SK-N-MC (cell line): ENCODE measurements at regions not wholly inside any gene's neighbourhood (a gene's known extent, or its start where the extent isn't known, plus 50 kb on each side); places are given as distances from the start of the nearest gene placed in this dataset.

Source experiments
- EZH2 ChIP-seq: fragments of 200-600 bp; sonication (generic); IDR thresholded peaks from one replicate; pipeline ENCODE4 v1.6.1; 2017; ENCODE audit warnings: antibody characterized with exemption
- POLR2AphosphoS5 ChIP-seq: IDR thresholded peaks from 2 replicates; pipeline ENCODE4 v1.6.1; 2012; ENCODE audit warnings: mild to moderate bottlenecking, low read depth, low read length, borderline replicate concordance

- no peak for TF ChIP-seq POLR2AphosphoS5
- TF ChIP-seq EZH2, result no peak
These were observed 79.0 kb upstream of the JUN start for GRCh38 chr1:58862728-58863385.
